B cell (primary cell): ENCODE measurements at regions not wholly inside any gene's neighbourhood (a gene's known extent, or its start where the extent isn't known, plus 50 kb on each side); places are given as distances from the start of the nearest gene placed in this dataset.

ENCODE experiments used
- ATAC-seq: fragments of 200-7000 bp; cut with Tn5 transposase; one replicate; pipeline ENCODE4 v1.10.0; 2021; ENCODE audit warnings: low read depth, mild to moderate bottlenecking, moderate number of reproducible peaks, moderate library complexity
- CTCF ChIA-PET: fragments of 350-600 bp; sonication (Branson Sonifier 250); formaldehyde crosslinking; loops from one replicate; lab custom pipeline; 2021; ENCODE audit warnings: antibody characterized with exemption, inconsistent platforms; lab: Charles Lee
- POLR2A ChIA-PET: fragments of 350-600 bp; sonication (Branson Sonifier 250); formaldehyde crosslinking; loops from one replicate; lab custom pipeline; 2021; ENCODE audit warnings: antibody characterized with exemption; lab: Charles Lee
- DNase-seq: peaks from one replicate; pipeline ENCODE4 v3.0.0; 2013
- H2AFZ ChIP-seq: 2 replicates; pipeline ENCODE4 v1.6.1; 2012; ENCODE audit warnings: mild to moderate bottlenecking, low read depth, low read length; ENCODE audit not compliant: insufficient read depth, poor library complexity, severe bottlenecking
- H3K27ac ChIP-seq, 2 donors: 1 replicate in 1 of 2; 2 replicates in 1 of 2; pipeline ENCODE4 v1.5.1; 2012 to 2013; ENCODE audit warnings: low read length in 2 of 2, mild to moderate bottlenecking in 2 of 2, moderate library complexity in 1 of 2
- H3K27me3 ChIP-seq, 4 experiments: fragments of 200-600 bp in 1 of 4; sonication (generic) in 1 of 4; replicated peaks in 1 of 4; 1 replicate in 2 of 4; 2 replicates in 2 of 4; pipeline versions ENCODE4 v1.6.1 to v1.7.0; 2013 to 2016; ENCODE audit warnings: low read length in 3 of 4, mild to moderate bottlenecking in 2 of 4, mixed read lengths in 1 of 4, moderate library complexity in 1 of 4; ENCODE audit not compliant: insufficient read depth in 4 of 4, control insufficient read depth in 3 of 4; ENCODE audit errors: control extremely low read depth in 1 of 4
- H3K36me3 ChIP-seq, 2 experiments: replicated peaks in 1 of 2; 1 replicate in 1 of 2; 2 replicates in 1 of 2; pipeline versions ENCODE4 v1.6.1 to v1.7.1; 2013; ENCODE audit warnings: low read length in 1 of 2; ENCODE audit not compliant: insufficient read depth in 2 of 2, control insufficient read depth in 1 of 2; ENCODE audit errors: control extremely low read depth in 1 of 2, extremely low read depth in 1 of 2
- H3K4me1 ChIP-seq, 2 donors: fragments of 200-600 bp in 1 of 2; sonication (generic) in 1 of 2; 1 replicate in 1 of 2; 2 replicates in 1 of 2; pipeline versions ENCODE4 v1.5.1 to v1.6.1; 2013 to 2017; ENCODE audit warnings: low read length in 2 of 2; ENCODE audit not compliant: control insufficient read depth in 2 of 2, insufficient read depth in 2 of 2
- H3K4me2 ChIP-seq: replicated peaks from 2 replicates; pipeline ENCODE3; 2012; ENCODE audit warnings: mild to moderate bottlenecking, low read depth, low read length; ENCODE audit not compliant: poor library complexity, severe bottlenecking
- H3K4me3 ChIP-seq, 5 experiments: fragments of 200-600 bp in 1 of 5; sonication (generic) in 1 of 5; 1 replicate in 3 of 5; 2 replicates in 2 of 5; pipeline versions ENCODE4 v1.5.1 to v1.7.0; 2011 to 2016; ENCODE audit warnings: low read length in 4 of 5, mild to moderate bottlenecking in 4 of 5, low read depth in 2 of 5, control low read depth in 1 of 5, moderate library complexity in 1 of 5; ENCODE audit not compliant: insufficient read depth in 1 of 5; ENCODE audit errors: control extremely low read depth in 1 of 5, extremely low read depth in 1 of 5
- H3K79me2 ChIP-seq: fragments of 200-600 bp; sonication (generic); one replicate; pipeline ENCODE4 v1.6.0; 2016; ENCODE audit warnings: low read length; ENCODE audit not compliant: control insufficient read depth, insufficient read depth
- H3K9ac ChIP-seq: fragments of 200-600 bp; sonication (generic); 2 replicates; pipeline ENCODE4 v1.6.1; 2017; ENCODE audit warnings: mild to moderate bottlenecking, low read length, moderate library complexity
- H3K9me3 ChIP-seq, 3 donors: one replicate each; pipeline versions ENCODE4 v1.6.1 to v1.7.1; 2013; ENCODE audit warnings: low read length in 2 of 3; ENCODE audit not compliant: control insufficient read depth in 2 of 3, insufficient read depth in 1 of 3; ENCODE audit errors: control extremely low read depth in 1 of 3
- H4K20me1 ChIP-seq: 2 replicates; pipeline ENCODE4 v1.6.0; 2012; ENCODE audit warnings: mild to moderate bottlenecking, low read length; ENCODE audit not compliant: insufficient read depth, control insufficient read depth, poor library complexity, severe bottlenecking
- H3K27ac Mint-ChIP-seq: one replicate; pipeline ENCODE4 v1.8.0; 2021; ENCODE audit warnings: mixed read lengths
- H3K27me3 Mint-ChIP-seq: one replicate; pipeline ENCODE4 v1.8.0; 2021; ENCODE audit warnings: mixed read lengths
- H3K4me1 Mint-ChIP-seq: one replicate; pipeline ENCODE4 v1.8.0; 2021; ENCODE audit warnings: mixed read lengths
- H3K4me3 Mint-ChIP-seq: one replicate; pipeline ENCODE4 v1.8.0; 2021; ENCODE audit warnings: mixed read lengths
- H3K9me3 Mint-ChIP-seq: one replicate; pipeline ENCODE4 v1.8.0; 2022; ENCODE audit warnings: mixed read lengths; ENCODE audit not compliant: insufficient read depth
- EZH2 ChIP-seq: IDR thresholded peaks from 2 replicates; pipeline ENCODE4 v1.6.1; 2012; ENCODE audit warnings: borderline replicate concordance, low read depth, mild to moderate bottlenecking, moderate library complexity, low read length; ENCODE audit not compliant: insufficient read depth, poor library complexity, severe bottlenecking
- WGBS: methylation state at CpG from one replicate; pipeline ENCODE4 v1.1.5; 2013; ENCODE audit warnings: missing lambda C conversion rate; ENCODE audit not compliant: insufficient coverage; 5-methylcytosine and 5-hydroxymethylcytosine counted together
- intact Hi-C: fragments of 100-400 bp; cut with micrococcal nuclease; formaldehyde crosslinking; loops from one replicate; pipeline ENCODE4 v1.10.0; 2022
- TF ChIP-seq, protein P1 (sequence below): fragments of 200-600 bp; IDR thresholded peaks from one replicate; pipeline ENCODE4 v1.8.0; 2022; ENCODE audit warnings: antibody characterized with exemption, mild to moderate bottlenecking

DNA sequence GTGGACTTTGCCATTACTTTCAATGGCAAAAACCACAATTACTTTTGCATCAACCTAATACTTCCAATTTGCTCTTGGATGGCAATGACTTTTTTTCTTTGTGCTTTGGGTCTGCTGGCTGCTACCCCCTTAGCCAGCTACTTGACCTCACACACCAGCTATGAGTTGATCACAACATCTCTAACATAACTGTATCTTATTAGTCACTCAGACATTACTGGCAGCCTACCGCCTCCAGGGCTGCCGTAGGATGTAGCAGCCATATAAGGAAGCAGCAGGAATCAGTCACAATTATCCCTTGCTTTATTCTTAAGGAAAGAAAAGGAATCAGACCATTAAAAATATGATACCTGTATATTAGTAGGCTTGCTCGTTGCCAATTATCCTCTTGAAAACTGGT lies 260.5 kb downstream of the ADAMTS20 start:
- no peak for ATAC-seq
- no peak overlapping the region for H3K4me3 Mint-ChIP-seq

DNA sequence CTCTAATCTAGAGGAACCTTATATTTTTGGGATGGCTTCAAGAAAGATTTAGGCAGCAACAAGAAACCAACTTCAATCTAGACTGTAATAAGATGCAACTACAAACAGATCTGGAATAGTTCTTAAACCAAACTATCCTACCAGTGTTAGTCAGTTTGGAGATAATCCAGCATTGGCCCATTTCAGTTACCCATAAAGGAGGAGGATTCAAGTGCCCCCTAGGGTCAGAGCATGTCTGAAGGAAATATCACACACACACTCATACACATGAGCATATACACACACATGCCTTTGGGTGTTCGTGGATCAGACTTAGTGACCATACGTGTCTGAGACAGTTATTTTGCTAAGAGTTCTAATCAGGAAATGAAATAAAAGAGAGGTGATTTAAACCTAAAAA lies 261.2 kb downstream of the ADAMTS20 start:
- Histone ChIP-seq H3K36me3 (no peaks in the 10 kb centered on the region), H3K4me3 (no peak overlapping the region), H3K9ac (no peak overlapping the region), H3K9me3 (no peaks in the 10 kb centered on the region), H3K27ac (no peak overlapping the region), H3K27me3 (no peaks in the 10 kb centered on the region), H3K4me1 (no peaks in the 10 kb centered on the region), H3K4me2 (no peak overlapping the region), H3K79me2 (no peaks in the 10 kb centered on the region), H4K20me1 (no peaks in the 10 kb centered on the region), H2AFZ (no peak overlapping the region)
- ATAC-seq (no peak), DNase-seq (no peak)
- POLR2A ChIA-PET, result no interaction called here
- Mint-ChIP-seq H3K4me1 (no peaks in the 10 kb centered on the region), H3K9me3 (no peaks in the 10 kb centered on the region), H3K27ac (no peak overlapping the region), H3K27me3 (peaks cover 8% of the 10 kb centered on the region), H3K4me3 (no peak overlapping the region)
- no peak for TF ChIP-seq EZH2
- TF ChIP-seq, protein P1, sequence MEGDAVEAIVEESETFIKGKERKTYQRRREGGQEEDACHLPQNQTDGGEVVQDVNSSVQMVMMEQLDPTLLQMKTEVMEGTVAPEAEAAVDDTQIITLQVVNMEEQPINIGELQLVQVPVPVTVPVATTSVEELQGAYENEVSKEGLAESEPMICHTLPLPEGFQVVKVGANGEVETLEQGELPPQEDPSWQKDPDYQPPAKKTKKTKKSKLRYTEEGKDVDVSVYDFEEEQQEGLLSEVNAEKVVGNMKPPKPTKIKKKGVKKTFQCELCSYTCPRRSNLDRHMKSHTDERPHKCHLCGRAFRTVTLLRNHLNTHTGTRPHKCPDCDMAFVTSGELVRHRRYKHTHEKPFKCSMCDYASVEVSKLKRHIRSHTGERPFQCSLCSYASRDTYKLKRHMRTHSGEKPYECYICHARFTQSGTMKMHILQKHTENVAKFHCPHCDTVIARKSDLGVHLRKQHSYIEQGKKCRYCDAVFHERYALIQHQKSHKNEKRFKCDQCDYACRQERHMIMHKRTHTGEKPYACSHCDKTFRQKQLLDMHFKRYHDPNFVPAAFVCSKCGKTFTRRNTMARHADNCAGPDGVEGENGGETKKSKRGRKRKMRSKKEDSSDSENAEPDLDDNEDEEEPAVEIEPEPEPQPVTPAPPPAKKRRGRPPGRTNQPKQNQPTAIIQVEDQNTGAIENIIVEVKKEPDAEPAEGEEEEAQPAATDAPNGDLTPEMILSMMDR, result no peak
- CTCF ChIA-PET, result no interaction called here
- no CpG with 5 or more reads among the region's 2 CpGs for WGBS
- intact Hi-C loops, result no loop called here

More for the DNA sequence above, 260.5 kb downstream of the ADAMTS20 start:
- no peaks in the 10 kb centered on the region for H3K36me3 ChIP-seq
- ChIA-PET POLR2A (no interaction called here), CTCF (no interaction called here)
- no peak overlapping the region for H3K9ac ChIP-seq
- no peaks in the 10 kb centered on the region for H3K79me2 ChIP-seq
- no peak for TF ChIP-seq EZH2
- H3K9me3 ChIP-seq, result no peaks in the 10 kb centered on the region
- H3K27ac ChIP-seq, result no peak overlapping the region
- no peak overlapping the region for H3K4me2 ChIP-seq
- no peak overlapping the region for H3K27ac Mint-ChIP-seq
- H3K27me3 ChIP-seq, result no peaks in the 10 kb centered on the region
- peaks cover 8% of the 10 kb centered on the region for H3K27me3 Mint-ChIP-seq
- H3K4me1 Mint-ChIP-seq, result no peaks in the 10 kb centered on the region
- no peaks in the 10 kb centered on the region for H4K20me1 ChIP-seq
- no peak for DNase-seq
- intact Hi-C loops, result no loop called here
- H3K4me3 ChIP-seq, result no peak overlapping the region
- H3K4me1 ChIP-seq, result no peaks in the 10 kb centered on the region
- no CpG with 5 or more reads among the region's 3 CpGs for WGBS
- no peak overlapping the region for H2AFZ ChIP-seq
- H3K9me3 Mint-ChIP-seq, result no peaks in the 10 kb centered on the region
